Neural progenitor cell (in vitro differentiated cells): ENCODE measurements at regions not wholly inside any gene's neighbourhood (a gene's known extent, or its start where the extent isn't known, plus 50 kb on each side); places are given as distances from the start of the nearest gene placed in this dataset.

Experiments
- DNase-seq: peaks from one replicate; pipeline ENCODE4 v3.0.0-alpha.2; 2016; ENCODE audit warnings: low spot score
- H2AFZ ChIP-seq: fragments of 200-600 bp; sonication (generic); replicated peaks from 2 replicates; pipeline ENCODE4 v1.6.1; 2016; ENCODE audit warnings: antibody characterized with exemption
- H3F3A ChIP-seq: fragments of 200-600 bp; sonication (generic); 2 replicates; pipeline ENCODE4 v1.6.1; 2016; ENCODE audit warnings: antibody characterized with exemption, low read depth
- H3K27ac ChIP-seq: fragments of 200-600 bp; sonication (generic); 2 replicates; pipeline ENCODE4 v1.5.1; 2016; ENCODE audit warnings: mild to moderate bottlenecking
- H3K27me3 ChIP-seq: fragments of 200-600 bp; sonication (generic); 2 replicates; pipeline ENCODE4 v1.6.1; 2016; ENCODE audit warnings: mild to moderate bottlenecking, moderate library complexity
- H3K36me3 ChIP-seq: fragments of 200-600 bp; sonication (generic); 2 replicates; pipeline ENCODE4 v1.5.1; 2016
- H3K4me1 ChIP-seq: fragments of 200-600 bp; sonication (generic); 2 replicates; pipeline ENCODE4 v1.6.1; 2016; ENCODE audit warnings: mixed run types
- H3K4me2 ChIP-seq: fragments of 200-600 bp; sonication (generic); 2 replicates; pipeline ENCODE4 v1.6.1; 2016
- H3K4me3 ChIP-seq: fragments of 200-600 bp; sonication (generic); 2 replicates; pipeline ENCODE4 v1.5.1; 2016
- H3K79me2 ChIP-seq: fragments of 200-600 bp; sonication (generic); 2 replicates; pipeline ENCODE4 v1.6.1; 2016; ENCODE audit warnings: low read depth
- H3K9ac ChIP-seq: fragments of 200-600 bp; sonication (generic); 2 replicates; pipeline ENCODE4 v1.6.1; 2016
- H3K9me3 ChIP-seq: fragments of 200-600 bp; sonication (generic); 2 replicates; pipeline ENCODE4 v1.5.1; 2016; ENCODE audit warnings: low read depth
- H4K20me1 ChIP-seq: fragments of 200-600 bp; sonication (generic); 2 replicates; pipeline ENCODE4 v1.6.1; 2016; ENCODE audit warnings: low read depth
- H3K27ac Mint-ChIP-seq: 3 replicates; pipeline ENCODE4 v1.8.0; 2021; ENCODE audit warnings: mixed read lengths
- H3K27me3 Mint-ChIP-seq: 2 replicates; pipeline ENCODE4 v1.8.0; 2022; ENCODE audit warnings: low read depth, mild to moderate bottlenecking, inconsistent platforms, moderate library complexity, mixed read lengths; ENCODE audit not compliant: insufficient read depth
- H3K36me3 Mint-ChIP-seq: 3 replicates; pipeline ENCODE4 v1.8.0; 2021; ENCODE audit warnings: mixed read lengths
- H3K4me1 Mint-ChIP-seq: 3 replicates; pipeline ENCODE4 v1.8.0; 2021; ENCODE audit warnings: mixed read lengths
- H3K4me3 Mint-ChIP-seq: 3 replicates; pipeline ENCODE4 v1.8.0; 2021; ENCODE audit warnings: mild to moderate bottlenecking, moderate library complexity, mixed read lengths
- H3K9me3 Mint-ChIP-seq: 3 replicates; pipeline ENCODE4 v1.8.0; 2020; ENCODE audit warnings: mixed read lengths
- EZH2 ChIP-seq: fragments of 200-600 bp; sonication (generic); IDR thresholded peaks from 2 replicates; pipeline ENCODE4 v1.6.1; 2017; ENCODE audit warnings: antibody characterized with exemption, mild to moderate bottlenecking, moderate library complexity
- EZH2phosphoT487 ChIP-seq: fragments of 200-600 bp; sonication (generic); IDR thresholded peaks from 2 replicates; pipeline ENCODE4 v1.6.1; 2017; ENCODE audit warnings: antibody characterized with exemption
- TF ChIP-seq, protein P1 (sequence below): fragments of 200-600 bp; sonication (generic); IDR thresholded peaks from 2 replicates; pipeline ENCODE4 v1.5.1; 2017; ENCODE audit warnings: antibody characterized with exemption, mild to moderate bottlenecking

DNA sequence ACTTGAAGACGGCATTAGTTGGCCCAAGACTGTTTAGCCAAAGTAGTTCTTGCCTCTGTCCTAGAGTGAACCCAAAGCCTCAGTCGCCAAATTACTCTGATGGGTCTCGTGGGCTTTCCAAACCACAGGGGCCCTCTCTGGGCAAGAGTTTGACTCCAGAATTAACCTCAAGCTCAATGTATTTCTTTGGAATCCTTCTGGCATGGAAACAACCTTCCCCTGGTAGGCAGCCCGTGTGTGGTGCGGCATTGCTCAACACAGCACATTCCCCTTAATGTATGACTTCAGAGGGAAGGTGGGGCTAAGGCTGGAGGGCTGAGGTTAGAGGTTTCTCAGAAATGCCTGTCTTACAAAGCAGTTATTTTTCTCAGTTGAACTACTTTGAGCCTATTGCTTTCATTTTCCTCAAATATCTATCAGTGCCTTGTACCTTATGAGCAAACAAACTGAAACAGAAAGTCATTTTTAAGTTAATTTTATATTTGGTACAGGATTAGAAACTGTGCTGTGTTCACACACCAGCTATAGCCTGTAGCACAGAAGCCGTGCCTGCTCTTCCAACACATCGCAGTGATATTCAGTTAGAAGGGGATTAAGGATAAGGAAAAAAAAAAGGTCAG lies 123.9 kb upstream of the HAPLN1 start:
- no peak overlapping the region for H3K4me3 ChIP-seq
- H3F3A ChIP-seq: no peaks in the 10 kb centered on the region
- H3K4me2 ChIP-seq: no peak overlapping the region
- no peaks in the 10 kb centered on the region for H3K9me3 ChIP-seq
- Mint-ChIP-seq H3K9me3 (no peaks in the 10 kb centered on the region), H3K27me3 (no peaks in the 10 kb centered on the region), H3K36me3 (no peaks in the 10 kb centered on the region), H3K27ac (no peak overlapping the region), H3K4me3 (no peak overlapping the region), H3K4me1 (no peaks in the 10 kb centered on the region)
- H3K9ac ChIP-seq: no peak overlapping the region
- no peaks in the 10 kb centered on the region for H3K36me3 ChIP-seq
- no peak for DNase-seq
- no peak overlapping the region for H3K27ac ChIP-seq
- H3K79me2 ChIP-seq: no peaks in the 10 kb centered on the region
- no peak for TF ChIP-seq EZH2
- no peak for TF ChIP-seq EZH2phosphoT487
- TF ChIP-seq, protein P1, sequence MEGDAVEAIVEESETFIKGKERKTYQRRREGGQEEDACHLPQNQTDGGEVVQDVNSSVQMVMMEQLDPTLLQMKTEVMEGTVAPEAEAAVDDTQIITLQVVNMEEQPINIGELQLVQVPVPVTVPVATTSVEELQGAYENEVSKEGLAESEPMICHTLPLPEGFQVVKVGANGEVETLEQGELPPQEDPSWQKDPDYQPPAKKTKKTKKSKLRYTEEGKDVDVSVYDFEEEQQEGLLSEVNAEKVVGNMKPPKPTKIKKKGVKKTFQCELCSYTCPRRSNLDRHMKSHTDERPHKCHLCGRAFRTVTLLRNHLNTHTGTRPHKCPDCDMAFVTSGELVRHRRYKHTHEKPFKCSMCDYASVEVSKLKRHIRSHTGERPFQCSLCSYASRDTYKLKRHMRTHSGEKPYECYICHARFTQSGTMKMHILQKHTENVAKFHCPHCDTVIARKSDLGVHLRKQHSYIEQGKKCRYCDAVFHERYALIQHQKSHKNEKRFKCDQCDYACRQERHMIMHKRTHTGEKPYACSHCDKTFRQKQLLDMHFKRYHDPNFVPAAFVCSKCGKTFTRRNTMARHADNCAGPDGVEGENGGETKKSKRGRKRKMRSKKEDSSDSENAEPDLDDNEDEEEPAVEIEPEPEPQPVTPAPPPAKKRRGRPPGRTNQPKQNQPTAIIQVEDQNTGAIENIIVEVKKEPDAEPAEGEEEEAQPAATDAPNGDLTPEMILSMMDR: no peak
- no peak overlapping the region for H2AFZ ChIP-seq
- H3K27me3 ChIP-seq: no peaks in the 10 kb centered on the region
- no peaks in the 10 kb centered on the region for H3K4me1 ChIP-seq
- H4K20me1 ChIP-seq: no peaks in the 10 kb centered on the region

DNA sequence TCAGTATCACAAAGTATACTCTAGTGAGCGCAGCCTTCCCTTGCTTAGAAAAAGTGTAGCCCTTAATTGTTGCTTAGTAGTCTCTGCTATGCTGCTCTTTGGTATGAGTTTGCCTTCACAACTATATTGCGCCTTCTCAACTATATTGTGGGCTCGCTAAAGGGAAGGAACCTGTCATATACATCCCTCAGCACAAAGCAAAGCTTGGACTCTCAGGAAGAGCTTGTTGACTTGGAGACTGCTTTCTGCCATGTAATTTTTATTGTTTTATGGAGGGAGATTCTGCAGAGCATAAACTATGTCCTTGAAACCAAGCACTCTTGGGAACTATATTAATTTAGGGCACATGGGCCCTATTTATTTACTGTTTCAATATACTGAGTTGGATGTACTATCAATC lies 119.1 kb upstream of the HAPLN1 start:
- H3K9ac ChIP-seq: no peak overlapping the region
- H3K27me3 ChIP-seq: no peaks in the 10 kb centered on the region
- no peak overlapping the region for H2AFZ ChIP-seq
- no peak overlapping the region for H3K27ac ChIP-seq
- no peak overlapping the region for H3K4me3 ChIP-seq
- H3F3A ChIP-seq: no peaks in the 10 kb centered on the region
- no peaks in the 10 kb centered on the region for H3K4me1 Mint-ChIP-seq
- no peaks in the 10 kb centered on the region for H4K20me1 ChIP-seq
- H3K9me3 ChIP-seq: no peaks in the 10 kb centered on the region
- TF ChIP-seq, protein P1: no peak
- TF ChIP-seq EZH2: no peak
- no peaks in the 10 kb centered on the region for H3K79me2 ChIP-seq
- H3K27ac Mint-ChIP-seq: no peak overlapping the region
- H3K9me3 Mint-ChIP-seq: no peaks in the 10 kb centered on the region
- DNase-seq: no peak
- H3K4me1 ChIP-seq: no peaks in the 10 kb centered on the region
- H3K27me3 Mint-ChIP-seq: no peaks in the 10 kb centered on the region
- H3K4me3 Mint-ChIP-seq: no peak overlapping the region
- H3K36me3 ChIP-seq: no peaks in the 10 kb centered on the region
- no peak overlapping the region for H3K4me2 ChIP-seq
- no peaks in the 10 kb centered on the region for H3K36me3 Mint-ChIP-seq

DNA sequence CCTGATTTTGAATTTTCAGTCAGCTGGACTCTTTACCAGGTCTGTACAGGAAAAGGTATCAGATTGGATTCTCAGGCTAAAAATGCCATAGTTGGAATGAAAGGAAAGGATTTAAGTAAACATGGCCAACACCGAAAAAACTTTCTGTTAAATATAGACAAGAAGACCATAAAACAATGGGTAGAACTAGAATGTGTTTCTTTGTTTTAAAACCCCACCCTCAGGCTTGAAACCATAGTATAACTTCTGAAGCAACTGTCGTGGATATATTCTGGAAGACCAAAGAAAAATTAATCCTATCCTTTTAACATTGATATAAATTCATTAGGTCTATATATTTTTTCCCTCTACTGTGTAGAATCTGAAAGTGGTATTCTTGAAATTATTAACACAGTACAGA lies 118.6 kb upstream of the HAPLN1 start:
- no peaks in the 10 kb centered on the region for H3K27me3 Mint-ChIP-seq
- H4K20me1 ChIP-seq: no peaks in the 10 kb centered on the region
- H3K9ac ChIP-seq: no peak overlapping the region
- no peaks in the 10 kb centered on the region for H3K4me1 Mint-ChIP-seq
- H3K27ac ChIP-seq: no peak overlapping the region
- H3K4me2 ChIP-seq: no peak overlapping the region
- H3K36me3 Mint-ChIP-seq: no peaks in the 10 kb centered on the region
- DNase-seq: no peak
- no peaks in the 10 kb centered on the region for H3K36me3 ChIP-seq
- no peaks in the 10 kb centered on the region for H3K9me3 Mint-ChIP-seq
- no peaks in the 10 kb centered on the region for H3K27me3 ChIP-seq
- TF ChIP-seq, protein P1: no peak
- TF ChIP-seq EZH2phosphoT487: no peak
- TF ChIP-seq EZH2: no peak
- no peaks in the 10 kb centered on the region for H3F3A ChIP-seq
- no peak overlapping the region for H3K4me3 Mint-ChIP-seq
- H3K4me3 ChIP-seq: no peak overlapping the region
- no peaks in the 10 kb centered on the region for H3K79me2 ChIP-seq
- no peak overlapping the region for H2AFZ ChIP-seq
- no peaks in the 10 kb centered on the region for H3K4me1 ChIP-seq
- no peak overlapping the region for H3K27ac Mint-ChIP-seq
- no peaks in the 10 kb centered on the region for H3K9me3 ChIP-seq
